ENCODE measurements at regions not wholly inside any gene's neighbourhood (a gene's known extent, or its start where the extent isn't known, plus 50 kb on each side); places are given as distances from the start of the nearest gene placed in this dataset.

DNA sequence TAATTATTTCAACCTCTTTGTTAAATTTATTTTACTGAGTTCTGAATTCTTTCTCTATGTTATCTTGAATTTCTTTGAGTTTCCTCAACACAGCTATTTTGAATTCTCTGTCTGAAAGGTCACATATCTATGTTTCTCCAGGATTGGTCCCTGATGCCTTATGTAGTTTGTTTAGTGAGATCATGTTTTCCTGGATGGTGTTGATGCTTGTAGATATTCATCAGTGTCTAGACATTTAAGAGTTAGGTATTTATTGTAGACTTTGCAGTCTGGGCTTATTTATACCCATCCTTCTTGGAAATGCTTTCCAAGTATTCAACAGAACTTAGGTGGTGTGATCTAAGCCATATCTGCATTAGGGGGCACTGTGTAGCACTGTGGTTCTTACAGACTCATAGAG, 70.2 kb upstream of the SLC27A6 start:
- TF ChIP-seq, protein P1, sequence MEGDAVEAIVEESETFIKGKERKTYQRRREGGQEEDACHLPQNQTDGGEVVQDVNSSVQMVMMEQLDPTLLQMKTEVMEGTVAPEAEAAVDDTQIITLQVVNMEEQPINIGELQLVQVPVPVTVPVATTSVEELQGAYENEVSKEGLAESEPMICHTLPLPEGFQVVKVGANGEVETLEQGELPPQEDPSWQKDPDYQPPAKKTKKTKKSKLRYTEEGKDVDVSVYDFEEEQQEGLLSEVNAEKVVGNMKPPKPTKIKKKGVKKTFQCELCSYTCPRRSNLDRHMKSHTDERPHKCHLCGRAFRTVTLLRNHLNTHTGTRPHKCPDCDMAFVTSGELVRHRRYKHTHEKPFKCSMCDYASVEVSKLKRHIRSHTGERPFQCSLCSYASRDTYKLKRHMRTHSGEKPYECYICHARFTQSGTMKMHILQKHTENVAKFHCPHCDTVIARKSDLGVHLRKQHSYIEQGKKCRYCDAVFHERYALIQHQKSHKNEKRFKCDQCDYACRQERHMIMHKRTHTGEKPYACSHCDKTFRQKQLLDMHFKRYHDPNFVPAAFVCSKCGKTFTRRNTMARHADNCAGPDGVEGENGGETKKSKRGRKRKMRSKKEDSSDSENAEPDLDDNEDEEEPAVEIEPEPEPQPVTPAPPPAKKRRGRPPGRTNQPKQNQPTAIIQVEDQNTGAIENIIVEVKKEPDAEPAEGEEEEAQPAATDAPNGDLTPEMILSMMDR (IDR thresholded peaks at IDR 0.05): no peak
- TF ChIP-seq POLR2A (IDR thresholded peaks at IDR 0.05): no peak
